HEK293 (cell line): ENCODE measurements at regions not wholly inside any gene's neighbourhood (a gene's known extent, or its start where the extent isn't known, plus 50 kb on each side); places are given as distances from the start of the nearest gene placed in this dataset.

Experiments
- CTCF ChIP-seq: fragments of 450-650 bp; formaldehyde crosslinking; IDR thresholded peaks from 2 replicates; pipeline ENCODE4 v1.5.1; 2016; ENCODE audit warnings: missing biosample characterization, missing genetic modification characterization
- MEIS1 ChIP-seq: sonication (generic); formaldehyde crosslinking; IDR thresholded peaks from 2 replicates; pipeline ENCODE4 v1.8.1; 2022; ENCODE audit warnings: missing genetic modification reagents, mild to moderate bottlenecking, borderline replicate concordance
- REST ChIP-seq: fragments of 450-650 bp; formaldehyde crosslinking; IDR thresholded peaks from 2 replicates; pipeline ENCODE4 v1.5.1; 2016; ENCODE audit warnings: missing biosample characterization, missing genetic modification characterization
- ZBTB8A ChIP-seq: fragments of 450-650 bp; formaldehyde crosslinking; IDR thresholded peaks from 2 replicates; pipeline ENCODE4 v1.5.1; 2016; ENCODE audit warnings: missing biosample characterization, missing genetic modification characterization
- ZNF473 ChIP-seq: fragments of 450-650 bp; formaldehyde crosslinking; IDR thresholded peaks from 2 replicates; pipeline ENCODE4 v1.5.1; 2017; ENCODE audit warnings: missing biosample characterization, missing genetic modification characterization
- ZSCAN18 ChIP-seq: fragments of 450-650 bp; formaldehyde crosslinking; IDR thresholded peaks from 2 replicates; pipeline ENCODE4 v1.5.1; 2016; ENCODE audit warnings: missing biosample characterization, missing genetic modification characterization

GRCh38 chr7:79691074-79691473 lies 237.6 kb upstream of the MAGI2 start:
- TF ChIP-seq ZSCAN18 (tag by site-specific recombination): no peak
- TF ChIP-seq CTCF (tag by site-specific recombination): no peak
- TF ChIP-seq REST (tag by site-specific recombination): no peak
- no peak for TF ChIP-seq ZNF473 (tag by site-specific recombination)
- TF ChIP-seq ZBTB8A (tag by site-specific recombination): no peak
- TF ChIP-seq MEIS1 (CRISPR knock-in tag): no peak
